ENCODE measurements at regions not wholly inside any gene's neighbourhood (a gene's known extent, or its start where the extent isn't known, plus 50 kb on each side); places are given as distances from the start of the nearest gene placed in this dataset.
"Not testable (repeated sequence)": the region's sequence is repeated elsewhere in the genome, so short reads cannot be mapped to it uniquely, and the experiment has no call there.

- no peak overlapping the region for H3K4me3 Mint-ChIP-seq
- no peaks in the 10 kb centered on the region for H3K27me3 Mint-ChIP-seq
- no peaks in the 10 kb centered on the region for H3K4me1 ChIP-seq (ENCODE audit: insufficient read depth, low read length)
- H3K9me3 Mint-ChIP-seq, result peaks cover 3 to 11% (median 4%) of the 10 kb centered on the region in 5 donors
- no peaks in the 10 kb centered on the region for H3K9me3 ChIP-seq (ENCODE audit: low read length)
- H3K4me3 ChIP-seq (ENCODE audit: low read length), result no peak overlapping the region
- H3K27ac ChIP-seq (ENCODE audit: low read depth, low read length), result no peak overlapping the region
- H3K4me1 Mint-ChIP-seq, result no peaks in the 10 kb centered on the region
- no peaks in the 10 kb centered on the region for H3K36me3 ChIP-seq (ENCODE audit: insufficient read depth, low read length)
- DNase-seq, result no peak
- H3K27me3 ChIP-seq (ENCODE audit: insufficient read depth, low read length, poor library complexity, severe bottlenecking), result no peaks in the 10 kb centered on the region
- POLR2A ChIA-PET, result no interaction called here
- no peaks in the 10 kb centered on the region for H3K36me3 Mint-ChIP-seq
- no peak overlapping the region for H3K27ac Mint-ChIP-seq
- CTCF ChIA-PET, result no interaction called here
Observed at GRCh38 chr3:6394944-6395343, 466.0 kb upstream of the GRM7 start.

GRCh38 chr3:6396631-6397030 is 464.3 kb upstream of the GRM7 start:
- H3K36me3 ChIP-seq (ENCODE audit: insufficient read depth, low read length), result no peaks in the 10 kb centered on the region
- H3K27ac ChIP-seq (ENCODE audit: low read depth, low read length), result no peak overlapping the region
- no peak overlapping the region for H3K4me3 Mint-ChIP-seq
- no peaks in the 10 kb centered on the region for H3K4me1 Mint-ChIP-seq
- no peaks in the 10 kb centered on the region for H3K36me3 Mint-ChIP-seq
- DNase-seq, result no peak
- H3K9me3 ChIP-seq (ENCODE audit: low read length), result no peaks in the 10 kb centered on the region
- POLR2A ChIA-PET, result no interaction called here
- H3K4me1 ChIP-seq (ENCODE audit: insufficient read depth, low read length), result no peaks in the 10 kb centered on the region
- H3K27me3 Mint-ChIP-seq, result no peaks in the 10 kb centered on the region
- H3K27ac Mint-ChIP-seq, result no peak overlapping the region
- H3K9me3 Mint-ChIP-seq, result peaks cover 3 to 11% (median 5%) of the 10 kb centered on the region in 5 donors
- no peaks in the 10 kb centered on the region for H3K27me3 ChIP-seq (ENCODE audit: insufficient read depth, low read length, poor library complexity, severe bottlenecking)
- CTCF ChIA-PET, result no interaction called here
- no peak overlapping the region for H3K4me3 ChIP-seq (ENCODE audit: low read length)

- H3K4me1 ChIP-seq (ENCODE audit: insufficient read depth, low read length); H3K27ac ChIP-seq (ENCODE audit: low read depth, low read length); H3K36me3 ChIP-seq (ENCODE audit: insufficient read depth, low read length); H3K9me3 ChIP-seq (ENCODE audit: low read length); H3K4me1 Mint-ChIP-seq; CTCF ChIA-PET; H3K4me3 ChIP-seq (ENCODE audit: low read length); H3K36me3 Mint-ChIP-seq; H3K4me3 Mint-ChIP-seq; H3K27me3 Mint-ChIP-seq; DNase-seq; H3K27me3 ChIP-seq (ENCODE audit: insufficient read depth, low read length, poor library complexity, severe bottlenecking); H3K27ac Mint-ChIP-seq; POLR2A ChIA-PET: not testable (repeated sequence)
- H3K9me3 Mint-ChIP-seq, result peaks cover 2 to 16% (median 10%) of the 10 kb centered on the region in 5 donors
Observed at GRCh38 chr3:6402666-6403065, 458.2 kb upstream of the GRM7 start.

- CTCF ChIA-PET; H3K4me3 Mint-ChIP-seq; H3K27ac Mint-ChIP-seq; POLR2A ChIA-PET; H3K36me3 ChIP-seq (ENCODE audit: insufficient read depth, low read length); H3K4me1 Mint-ChIP-seq; DNase-seq; H3K27me3 Mint-ChIP-seq; H3K4me1 ChIP-seq (ENCODE audit: insufficient read depth, low read length); H3K27ac ChIP-seq (ENCODE audit: low read depth, low read length); H3K27me3 ChIP-seq (ENCODE audit: insufficient read depth, low read length, poor library complexity, severe bottlenecking); H3K36me3 Mint-ChIP-seq; H3K4me3 ChIP-seq (ENCODE audit: low read length); H3K9me3 ChIP-seq (ENCODE audit: low read length): not testable (repeated sequence)
- H3K9me3 Mint-ChIP-seq, result peaks cover 0 to 22% (median 2%) of the 10 kb centered on the region in 5 donors
Observed at GRCh38 chr3:6406923-6407322, 454.0 kb upstream of the GRM7 start.

- no peaks in the 10 kb centered on the region for H3K9me3 ChIP-seq (ENCODE audit: low read length)
- Mint-ChIP-seq H3K27me3 (no peaks in the 10 kb centered on the region), H3K4me1 (no peaks in the 10 kb centered on the region), H3K36me3 (no peaks in the 10 kb centered on the region), H3K4me3 (no peak overlapping the region), H3K27ac (no peak overlapping the region), H3K9me3 (peaks cover 0 to 14% (median 4%) of the 10 kb centered on the region in 5 donors)
- no peak overlapping the region for H3K27ac ChIP-seq (ENCODE audit: low read depth, low read length)
- no peak overlapping the region for H3K4me3 ChIP-seq (ENCODE audit: low read length)
- H3K4me1 ChIP-seq (ENCODE audit: insufficient read depth, low read length), result no peaks in the 10 kb centered on the region
- H3K36me3 ChIP-seq (ENCODE audit: insufficient read depth, low read length), result no peaks in the 10 kb centered on the region
- no peak for DNase-seq
- ChIA-PET CTCF (no interaction called here), POLR2A (no interaction called here)
- no peaks in the 10 kb centered on the region for H3K27me3 ChIP-seq (ENCODE audit: insufficient read depth, low read length, poor library complexity, severe bottlenecking)
Observed at GRCh38 chr3:6416049-6416661, 444.8 kb upstream of the GRM7 start.

GRCh38 chr3:6417174-6417573 is 443.7 kb upstream of the GRM7 start:
- Mint-ChIP-seq H3K4me3 (no peak overlapping the region), H3K9me3 (peaks cover 1 to 17% (median 5%) of the 10 kb centered on the region in 5 donors), H3K36me3 (no peaks in the 10 kb centered on the region), H3K27ac (no peak overlapping the region), H3K27me3 (no peaks in the 10 kb centered on the region), H3K4me1 (no peaks in the 10 kb centered on the region)
- no peaks in the 10 kb centered on the region for H3K27me3 ChIP-seq (ENCODE audit: insufficient read depth, low read length, poor library complexity, severe bottlenecking)
- no peaks in the 10 kb centered on the region for H3K9me3 ChIP-seq (ENCODE audit: low read length)
- POLR2A ChIA-PET, result no interaction called here
- no peak for DNase-seq
- H3K36me3 ChIP-seq (ENCODE audit: insufficient read depth, low read length), result no peaks in the 10 kb centered on the region
- no peak overlapping the region for H3K27ac ChIP-seq (ENCODE audit: low read depth, low read length)
- no peaks in the 10 kb centered on the region for H3K4me1 ChIP-seq (ENCODE audit: insufficient read depth, low read length)
- CTCF ChIA-PET, result no interaction called here
- H3K4me3 ChIP-seq (ENCODE audit: low read length), result no peak overlapping the region

GRCh38 chr3:6418485-6418884 is 442.4 kb upstream of the GRM7 start:
- H3K9me3 Mint-ChIP-seq, result peaks cover 6 to 26% (median 8%) of the 10 kb centered on the region in 5 donors
- ChIA-PET POLR2A (no interaction called here), CTCF (no interaction called here)
- H3K4me1 ChIP-seq (ENCODE audit: insufficient read depth, low read length), result no peaks in the 10 kb centered on the region
- H3K27ac ChIP-seq (ENCODE audit: low read depth, low read length), result no peak overlapping the region
- H3K27me3 ChIP-seq (ENCODE audit: insufficient read depth, low read length, poor library complexity, severe bottlenecking), result no peaks in the 10 kb centered on the region
- no peak overlapping the region for H3K27ac Mint-ChIP-seq
- no peak overlapping the region for H3K4me3 ChIP-seq (ENCODE audit: low read length)
- no peaks in the 10 kb centered on the region for H3K4me1 Mint-ChIP-seq
- no peak overlapping the region for H3K4me3 Mint-ChIP-seq
- DNase-seq, result no peak
- no peaks in the 10 kb centered on the region for H3K9me3 ChIP-seq (ENCODE audit: low read length)
- no peaks in the 10 kb centered on the region for H3K27me3 Mint-ChIP-seq
- H3K36me3 Mint-ChIP-seq, result no peaks in the 10 kb centered on the region
- no peaks in the 10 kb centered on the region for H3K36me3 ChIP-seq (ENCODE audit: insufficient read depth, low read length)

GRCh38 chr3:6421666-6422445 is 439.1 kb upstream of the GRM7 start:
- Histone ChIP-seq H3K4me3 (ENCODE audit: low read length) (no peak overlapping the region), H3K27ac (ENCODE audit: low read depth, low read length) (no peak overlapping the region), H3K9me3 (ENCODE audit: low read length) (no peaks in the 10 kb centered on the region), H3K27me3 (ENCODE audit: insufficient read depth, low read length, poor library complexity, severe bottlenecking) (no peaks in the 10 kb centered on the region), H3K4me1 (ENCODE audit: insufficient read depth, low read length) (no peaks in the 10 kb centered on the region), H3K36me3 (ENCODE audit: insufficient read depth, low read length) (no peaks in the 10 kb centered on the region)
- ChIA-PET POLR2A (no interaction called here), CTCF (no interaction called here)
- Mint-ChIP-seq H3K4me3 (no peak overlapping the region), H3K36me3 (no peaks in the 10 kb centered on the region), H3K4me1 (no peaks in the 10 kb centered on the region), H3K9me3 (peaks cover 11 to 40% (median 19%) of the 10 kb centered on the region in 5 donors), H3K27ac (no peak overlapping the region), H3K27me3 (no peaks in the 10 kb centered on the region)
- DNase-seq, result no peak
